CD4-positive, alpha-beta T cell treated with Interleukin-10 for 1 hour (primary cell): ENCODE measurements at regions not wholly inside any gene's neighbourhood (a gene's known extent, or its start where the extent isn't known, plus 50 kb on each side); places are given as distances from the start of the nearest gene placed in this dataset.

Experiments
- DNase-seq: peaks from one replicate; pipeline ENCODE4 v3.0.0-alpha.2; 2020

DNA sequence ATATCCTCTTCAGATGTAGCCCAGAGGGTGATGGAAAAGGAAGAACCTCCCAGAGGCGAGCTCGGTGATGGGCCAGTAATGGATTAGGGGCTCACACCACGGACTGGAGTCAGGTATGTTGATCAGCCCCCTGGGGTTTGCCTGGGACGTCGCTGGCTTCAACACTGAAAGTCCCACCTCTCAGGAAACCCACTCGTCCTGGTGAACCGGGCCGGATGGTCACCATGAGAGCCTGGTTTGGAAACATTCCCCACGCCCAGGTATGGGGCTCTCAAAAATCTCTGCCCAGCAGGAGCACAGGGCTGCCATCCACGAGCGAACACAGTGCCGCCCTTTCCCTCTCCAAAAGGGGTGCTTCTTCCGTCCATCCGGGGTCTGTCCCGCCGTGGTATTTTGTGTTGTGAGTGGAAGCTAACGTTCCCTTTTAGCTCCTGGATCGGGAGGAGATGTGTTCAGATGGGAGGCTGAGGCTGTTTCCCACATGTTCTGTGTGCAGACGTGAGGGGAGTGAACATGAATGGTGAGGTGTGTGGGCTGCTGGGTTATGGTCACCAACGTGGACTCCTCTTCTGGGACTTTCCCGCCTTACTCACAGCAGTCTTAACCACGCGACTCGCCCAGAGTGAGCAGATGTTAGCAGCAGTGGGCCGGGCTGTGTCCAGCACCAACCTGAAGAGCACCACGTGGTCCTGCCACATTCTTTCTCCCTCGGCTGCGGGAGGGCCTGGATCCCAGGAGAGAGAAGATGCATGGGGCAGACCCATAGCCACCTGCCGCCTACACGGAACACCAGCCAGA, 139.2 kb downstream of the KIF26A start:
- no peak for DNase-seq

DNA sequence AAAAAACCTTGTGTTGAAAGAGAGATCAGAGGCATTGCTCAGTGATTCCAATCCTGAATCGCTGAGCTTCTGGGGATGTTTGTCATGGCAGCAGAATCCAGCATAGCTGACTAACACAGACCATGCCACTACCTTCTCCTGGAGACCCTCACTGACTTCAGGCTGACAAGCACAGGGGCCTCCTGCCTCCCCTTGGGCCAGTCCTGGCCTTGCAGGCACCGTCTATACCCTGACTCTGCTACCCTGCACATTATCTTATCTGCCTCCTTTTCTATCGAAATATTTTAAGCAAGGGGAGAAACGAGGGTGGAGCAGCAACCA, 139.8 kb downstream of the KIF26A start:
- DNase-seq: no peak

DNA sequence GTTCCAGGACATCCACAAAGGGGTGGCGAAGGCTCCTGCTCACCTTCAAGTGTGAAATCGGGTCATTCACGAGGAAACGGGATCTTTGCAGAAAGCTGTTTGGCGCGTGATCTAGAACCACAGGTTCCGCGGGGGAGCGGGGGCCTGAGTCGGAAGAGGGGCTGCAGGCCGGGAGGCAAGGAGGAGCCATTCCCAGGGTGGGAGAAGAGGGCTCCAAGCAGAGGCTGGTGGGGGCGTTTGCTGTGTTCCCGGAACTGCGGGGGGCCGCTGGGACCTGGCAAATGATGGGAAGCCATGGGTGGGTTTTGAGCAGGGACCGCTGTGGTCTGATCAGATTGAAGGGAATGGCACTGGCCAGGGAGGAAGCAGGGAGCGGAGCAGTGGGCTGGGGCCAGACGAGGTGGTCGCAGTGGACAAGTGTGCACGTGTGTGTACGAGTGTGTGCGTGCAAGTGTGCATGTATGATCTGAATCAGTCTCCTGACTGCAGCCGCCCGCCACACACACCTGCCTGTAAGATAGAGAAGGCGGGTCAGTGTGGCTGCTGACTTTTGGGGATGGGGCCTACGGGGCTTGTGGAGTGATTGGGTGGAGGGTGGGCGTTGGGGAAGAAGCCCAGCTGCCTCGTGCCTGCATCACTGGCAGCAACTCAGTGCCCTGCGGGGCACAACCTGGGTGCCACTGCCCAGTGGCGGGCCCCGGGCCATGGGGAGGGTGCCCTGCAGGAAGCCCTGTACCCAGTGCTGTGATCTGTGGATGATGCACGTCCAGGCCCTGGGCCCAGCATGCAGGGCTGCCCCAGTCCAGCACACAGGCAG, 141.9 kb downstream of the KIF26A start:
- DNase-seq: no peak

DNA sequence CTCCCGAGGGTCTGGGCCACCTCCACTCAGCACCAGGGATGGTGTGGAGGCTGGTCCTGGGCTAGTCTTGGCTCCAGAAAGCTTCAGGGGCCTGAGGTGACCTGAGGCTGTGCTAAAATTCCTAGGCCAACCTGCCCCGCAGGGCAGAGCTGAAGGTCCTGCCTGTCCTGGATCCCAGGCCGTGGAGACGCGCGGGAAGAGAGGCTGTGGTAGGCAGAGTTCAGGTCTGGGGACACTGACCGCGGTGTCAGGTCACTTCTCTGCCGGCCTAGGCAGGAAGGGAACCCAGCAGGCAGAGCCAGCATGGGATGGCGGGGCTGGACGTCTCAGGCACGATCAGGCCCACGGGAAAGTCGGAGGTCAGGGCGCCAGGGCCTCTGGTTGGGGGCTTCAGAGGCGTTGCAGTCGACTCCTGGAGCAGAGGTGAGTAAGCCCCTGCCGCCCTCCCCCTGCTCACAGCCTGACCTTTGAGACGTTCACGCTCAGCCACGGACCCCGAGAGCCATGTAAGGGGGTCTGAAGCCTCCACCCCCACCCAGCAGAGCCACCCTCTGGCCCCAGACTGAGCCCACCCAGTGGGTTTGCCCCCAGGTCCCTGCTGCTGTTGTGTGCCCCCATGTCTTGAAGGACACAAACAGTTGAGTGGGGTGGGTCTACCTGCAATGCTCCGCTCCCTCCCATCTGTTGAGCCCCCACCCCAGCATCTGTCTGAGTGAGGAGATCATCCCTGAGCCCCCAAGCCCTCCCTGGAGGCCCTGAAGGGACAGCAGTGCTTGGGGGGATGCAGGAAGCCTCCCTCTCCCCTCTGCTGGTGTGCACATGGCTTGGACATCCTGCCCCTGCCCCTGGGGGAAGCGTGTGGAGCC, 142.7 kb downstream of the KIF26A start:
- no peak for DNase-seq

DNA sequence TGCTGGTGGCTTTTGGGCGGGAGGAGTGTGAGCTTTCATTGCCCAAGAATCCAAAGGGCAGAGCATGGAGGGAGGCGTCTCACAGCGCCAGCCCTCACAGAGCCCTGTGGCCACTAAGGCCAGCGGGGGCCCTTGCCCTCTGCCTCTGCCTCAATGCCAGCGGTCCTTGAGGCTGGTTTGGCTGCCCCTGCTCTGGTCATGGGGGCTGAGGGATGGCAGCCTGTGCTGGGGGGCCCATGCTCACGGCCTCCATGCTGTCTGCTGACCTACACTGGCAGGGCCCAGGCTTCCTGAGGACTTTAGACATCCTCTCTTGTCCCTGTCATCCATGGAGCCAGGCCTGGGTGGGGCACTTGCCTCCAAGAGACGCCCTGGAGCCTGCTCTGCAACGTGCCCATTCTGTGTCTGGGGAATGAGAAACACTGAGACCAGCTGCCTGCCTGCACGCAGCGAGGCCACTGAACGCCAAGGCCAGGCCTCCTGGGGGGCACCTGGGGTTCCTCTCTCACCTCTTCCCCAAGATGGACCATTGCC, 143.4 kb downstream of the KIF26A start:
- no peak for DNase-seq

DNA sequence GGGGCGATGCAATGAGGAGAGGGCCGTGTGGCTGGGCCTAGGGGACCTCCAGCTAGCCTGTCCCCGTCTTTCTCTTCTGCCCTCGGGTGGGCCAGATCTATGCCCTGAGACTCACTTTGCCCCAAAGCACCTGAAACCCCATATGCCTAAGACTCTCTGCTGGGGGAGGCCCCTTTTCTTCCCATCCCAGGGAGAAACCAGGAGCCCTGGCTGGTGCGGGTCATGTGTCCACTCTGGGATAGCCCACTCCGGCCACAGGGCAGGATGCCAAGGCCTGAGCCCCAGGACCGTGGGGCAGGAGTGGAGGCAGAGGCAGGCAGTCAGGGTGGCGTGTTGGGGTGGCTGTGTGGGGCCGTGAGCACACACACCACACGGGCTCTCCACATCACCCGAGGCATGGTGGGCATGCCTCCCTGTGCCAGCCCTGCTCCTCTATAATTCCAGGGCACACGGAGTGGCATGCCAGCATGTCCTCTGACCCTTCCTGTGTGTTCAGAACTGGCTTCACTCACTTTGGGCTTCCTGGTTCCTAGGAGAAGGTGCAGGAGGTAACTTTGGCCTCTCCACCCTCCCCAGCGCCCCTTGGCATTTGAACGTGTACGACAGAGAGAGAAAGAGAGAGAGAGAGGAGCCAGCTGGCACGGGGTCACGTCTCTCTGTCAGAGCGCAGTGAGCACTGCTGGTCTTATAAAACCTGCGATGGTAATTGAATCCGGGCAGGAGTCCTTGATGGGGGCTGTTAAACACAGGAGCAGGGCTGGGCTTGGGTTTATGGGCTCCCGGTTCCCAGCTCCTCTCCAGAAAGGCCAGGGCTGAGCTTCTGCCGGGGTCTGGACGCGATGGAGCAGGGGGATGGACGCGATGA, 144.2 kb downstream of the KIF26A start:
- DNase-seq: no peak

DNA sequence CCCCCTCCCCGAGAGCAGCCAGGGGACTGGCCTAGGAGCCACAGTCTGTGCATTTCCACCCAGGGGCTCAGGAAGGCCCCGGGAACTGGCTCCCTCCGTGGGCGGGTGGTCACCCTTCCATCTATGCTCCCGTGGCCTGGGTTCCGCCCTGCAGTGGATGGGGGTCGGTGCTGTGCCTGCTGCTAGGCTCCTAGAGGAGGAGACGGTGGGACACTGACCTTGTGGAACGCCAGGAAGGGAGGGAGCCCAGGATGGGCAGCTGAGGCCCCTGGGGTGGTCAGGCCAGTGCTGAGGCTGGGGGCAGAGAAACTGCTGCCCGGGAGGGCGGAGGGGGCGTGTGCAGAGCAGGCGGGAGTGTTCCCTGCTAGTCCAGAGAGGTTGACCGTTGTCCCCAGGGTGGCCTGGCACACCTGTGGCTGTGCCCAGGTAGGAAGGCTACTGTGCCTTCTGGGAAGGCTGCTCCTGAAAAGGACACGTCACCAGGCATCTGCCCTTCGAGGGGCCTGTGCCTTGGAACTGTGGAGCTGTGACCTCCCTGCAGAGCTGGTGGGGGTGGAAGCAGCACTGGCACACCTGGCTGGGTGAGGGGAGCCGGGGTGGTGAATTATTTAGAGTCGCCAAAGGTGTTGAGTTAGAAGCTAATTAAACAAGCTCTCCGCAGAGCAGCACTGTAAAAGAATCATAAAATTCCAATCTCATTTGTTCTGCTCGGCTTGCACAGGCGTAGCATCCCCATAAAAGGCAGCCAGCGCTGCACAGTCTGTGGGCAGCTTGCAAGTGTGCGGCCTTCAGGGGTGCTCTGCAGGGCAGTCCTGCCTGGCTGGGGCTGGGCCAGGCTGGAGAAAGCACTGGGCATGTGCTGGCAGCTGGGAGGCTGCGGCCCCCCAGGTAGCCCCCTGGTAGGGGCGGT, 145.1 kb downstream of the KIF26A start:
- DNase-seq: no peak

DNA sequence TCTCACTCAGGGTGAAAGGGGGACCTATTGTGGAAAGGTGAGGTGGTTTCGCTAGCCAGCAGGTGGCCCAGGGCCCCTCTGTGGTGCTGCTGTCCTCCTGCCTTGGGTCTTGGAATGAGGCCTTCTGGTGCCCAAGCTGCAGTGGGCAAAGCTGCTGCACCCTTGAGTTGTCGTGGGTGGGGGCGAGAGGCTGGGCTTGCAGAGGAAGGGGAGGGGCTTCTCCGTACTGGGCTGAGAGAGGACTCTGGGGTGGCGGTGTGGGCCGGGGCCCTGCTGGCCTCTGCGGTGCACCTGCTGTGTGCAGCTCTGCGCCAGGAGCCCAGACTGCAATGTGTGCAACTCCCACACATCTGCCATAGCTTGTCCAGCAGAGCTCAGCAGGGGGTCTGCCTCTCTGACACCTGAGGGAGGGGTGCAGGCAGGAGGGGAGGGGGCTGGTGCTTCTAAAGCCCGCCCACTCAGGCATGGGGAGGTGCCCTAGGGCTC, 145.8 kb downstream of the KIF26A start:
- DNase-seq: no peak

DNA sequence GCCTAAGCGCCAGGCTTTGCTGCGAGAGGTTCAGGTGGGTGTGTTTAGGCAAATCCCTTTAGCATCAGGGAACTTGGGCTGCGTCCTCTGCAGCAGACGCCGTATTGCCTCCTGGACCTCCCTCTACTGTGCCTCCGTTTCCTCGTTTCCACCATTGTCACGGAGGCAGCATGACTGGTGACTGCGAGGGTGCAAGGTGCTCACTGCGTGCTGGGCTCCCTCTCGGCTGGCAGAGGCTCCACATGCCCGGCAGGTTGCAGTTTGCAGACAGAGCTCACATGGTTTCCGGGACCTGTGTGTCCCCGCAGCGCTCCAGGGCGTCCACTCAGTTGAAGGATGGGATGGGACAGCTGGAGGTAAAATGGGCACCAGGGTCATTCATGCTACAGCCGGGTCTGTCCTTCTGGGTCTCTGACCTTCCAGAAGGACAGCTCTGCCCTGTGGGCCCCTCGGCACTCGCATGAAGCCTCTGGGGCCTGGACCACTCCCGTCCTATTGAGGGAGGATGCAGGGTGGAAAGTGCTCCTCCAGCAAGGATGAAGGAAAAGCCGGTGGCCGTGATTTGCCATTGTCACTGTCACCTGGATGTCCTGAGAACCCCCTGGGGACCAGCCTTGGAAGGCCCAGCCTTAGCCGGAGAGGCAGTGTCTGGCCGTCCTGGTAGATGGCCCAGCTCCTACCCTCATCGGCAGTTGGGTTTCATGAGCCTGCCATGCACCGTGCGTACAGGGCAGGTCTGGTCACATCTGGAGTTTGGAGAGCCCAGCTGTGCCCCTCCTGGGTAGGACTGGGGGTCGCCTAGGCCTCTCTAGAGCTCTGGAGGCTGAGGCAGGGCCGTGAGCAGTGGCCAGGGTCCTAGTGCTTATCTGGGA, 146.5 kb downstream of the KIF26A start:
- DNase-seq: no peak

DNA sequence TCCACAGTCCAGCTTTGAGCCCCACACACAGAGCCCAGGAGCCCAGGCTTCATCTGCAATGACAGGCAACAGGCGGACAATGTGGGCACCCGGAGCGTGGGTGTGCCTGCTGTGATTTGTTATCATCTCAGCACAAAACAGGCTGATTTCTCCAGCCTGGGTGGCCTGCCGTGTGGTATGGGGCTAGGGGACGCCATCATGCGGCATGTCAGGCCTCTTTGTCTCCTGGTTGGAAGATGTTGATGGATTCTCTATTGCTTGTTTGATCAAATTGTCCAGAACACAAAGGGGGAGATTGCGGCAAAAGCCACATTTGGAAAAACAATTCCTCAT, 147.1 kb downstream of the KIF26A start:
- DNase-seq: no peak

DNA sequence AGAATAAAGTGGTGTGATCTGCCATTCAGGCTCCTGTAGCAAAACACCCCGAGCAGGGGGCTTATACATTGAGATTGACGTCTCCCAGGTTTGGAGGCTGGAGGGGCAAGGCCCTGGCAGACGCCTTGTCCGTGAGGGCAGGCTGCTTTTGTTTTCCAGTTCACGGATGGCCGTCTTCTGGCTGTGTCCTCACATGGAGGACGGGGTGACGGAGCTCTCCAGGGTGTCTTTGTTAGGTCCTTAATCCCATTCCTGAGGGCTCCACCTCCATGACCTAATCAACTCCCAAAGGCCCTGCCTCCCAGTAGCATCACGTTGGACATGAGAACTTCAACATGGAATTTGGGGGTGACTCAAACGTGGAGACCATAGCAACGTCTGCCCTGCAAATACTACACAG, 147.7 kb downstream of the KIF26A start:
- no peak for DNase-seq

DNA sequence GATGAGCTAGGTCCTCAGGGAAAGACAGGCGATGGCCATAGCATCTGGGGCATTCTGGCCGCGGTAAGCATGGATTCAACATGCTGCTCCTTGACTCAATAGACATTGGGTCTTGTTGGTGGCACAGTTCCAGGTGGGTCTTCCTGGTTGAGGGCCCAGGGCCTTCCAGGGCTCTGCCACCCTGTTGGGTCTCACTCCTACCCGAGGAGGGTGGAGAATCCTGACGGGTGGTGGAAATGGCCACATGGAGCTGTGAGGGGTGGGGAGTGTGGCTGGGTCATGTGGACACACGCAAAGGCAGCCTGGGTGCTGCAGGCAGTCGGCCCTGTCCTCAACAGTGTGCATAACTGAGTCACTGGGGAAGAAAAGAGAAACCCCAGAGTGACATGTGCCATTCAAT, 148.1 kb downstream of the KIF26A start:
- no peak for DNase-seq

DNA sequence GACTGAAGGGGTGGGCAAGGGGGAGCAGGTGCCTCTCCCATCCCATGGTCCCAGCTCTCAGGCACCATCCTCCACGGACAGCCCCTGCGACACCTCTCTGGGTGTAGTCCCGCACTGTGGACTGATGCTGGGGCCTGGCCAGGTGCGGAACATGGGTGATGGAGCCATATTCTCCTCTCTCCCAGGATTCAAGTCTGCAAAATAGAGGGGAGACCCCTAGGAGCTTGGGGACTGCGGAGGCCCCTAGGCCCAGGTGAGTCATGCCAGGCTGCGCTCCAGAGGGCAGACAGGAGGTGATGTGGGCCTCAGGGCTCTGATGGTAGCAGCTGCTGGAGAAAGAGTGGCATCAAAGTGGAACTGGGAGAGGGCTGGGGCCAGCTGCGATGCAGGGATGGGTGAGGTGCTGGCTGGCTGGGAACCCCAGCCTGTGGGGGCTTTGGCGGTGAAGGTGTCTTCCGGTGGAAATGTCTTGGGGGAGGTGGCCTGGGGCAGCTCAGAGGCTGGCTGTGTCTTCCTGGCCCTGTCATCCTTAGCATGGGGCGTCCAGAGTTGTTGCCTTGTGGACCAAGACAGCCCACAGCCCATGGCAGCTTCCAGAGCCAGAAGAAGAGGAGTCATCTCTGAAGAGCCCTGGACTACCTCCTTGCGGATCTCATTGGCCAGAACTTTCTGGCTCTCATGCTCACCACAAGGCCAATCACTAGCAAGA, 149.1 kb downstream of the KIF26A start:
- DNase-seq: no peak

DNA sequence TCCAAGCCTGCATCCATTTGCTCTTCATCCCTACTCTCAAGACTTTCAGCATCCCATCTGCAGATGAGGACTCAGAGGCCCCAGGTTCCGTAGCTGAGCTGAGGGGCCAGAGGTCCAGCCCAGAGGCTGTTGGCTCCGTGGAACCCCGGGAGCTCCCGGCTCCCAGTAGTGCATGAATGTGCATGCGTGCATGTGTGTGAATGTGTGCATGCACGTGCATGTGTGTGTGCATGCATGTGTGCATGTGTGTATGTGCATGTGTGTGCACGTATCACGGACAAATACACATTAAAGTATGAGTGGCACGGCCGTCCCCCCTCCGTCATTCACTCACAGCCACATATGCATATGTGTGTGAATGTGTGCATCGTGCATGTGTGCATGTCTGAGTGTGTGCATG, 149.9 kb downstream of the KIF26A start:
- DNase-seq: no peak

DNA sequence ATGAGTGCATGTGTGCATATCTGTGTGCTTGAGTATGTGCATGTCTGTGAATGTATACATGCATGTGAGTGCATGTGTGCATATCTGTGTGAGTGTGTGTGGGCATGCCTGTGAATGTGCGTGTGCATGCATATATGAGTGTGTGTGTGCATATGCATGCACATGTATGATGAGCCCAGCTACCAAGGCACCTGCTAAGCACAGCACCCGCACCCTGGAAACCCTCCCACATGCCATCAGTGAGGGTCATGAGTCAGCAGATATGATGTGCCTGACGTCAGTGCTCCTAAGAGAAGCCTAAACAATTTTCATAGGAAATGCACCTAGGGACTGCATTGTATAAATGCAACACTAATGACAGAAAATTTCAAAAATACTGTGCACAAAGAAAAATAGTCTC, 151.1 kb downstream of the KIF26A start:
- DNase-seq: no peak

DNA sequence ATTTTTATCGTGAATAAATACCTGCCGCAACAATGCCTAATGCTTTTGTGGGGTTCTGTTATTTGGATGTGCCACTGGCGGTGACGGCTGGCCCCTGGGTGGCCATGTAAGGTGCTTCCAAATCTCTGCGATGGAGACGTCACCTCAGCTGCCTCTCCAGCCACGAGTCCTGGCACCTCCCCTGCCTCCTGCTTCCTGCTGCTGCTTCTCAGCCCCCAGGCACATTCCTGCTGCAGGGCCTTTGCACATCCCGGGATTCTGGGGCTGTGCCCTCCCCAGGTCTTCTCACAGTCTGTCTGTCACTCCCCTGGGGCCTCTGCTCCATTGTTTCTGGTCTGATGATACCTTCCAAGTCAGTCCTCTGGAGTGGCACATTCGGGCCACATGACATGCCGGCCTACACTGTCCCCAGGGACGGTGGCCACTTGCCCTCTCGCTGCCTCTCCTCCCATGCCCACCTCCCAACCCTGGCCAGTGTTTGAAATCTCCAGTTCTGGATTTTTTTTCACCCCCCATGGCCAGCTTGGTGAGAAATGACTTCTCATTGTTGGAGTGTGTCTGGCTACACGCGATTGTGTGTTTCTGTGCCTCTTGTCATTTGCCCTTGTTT, 151.8 kb downstream of the KIF26A start:
- DNase-seq: no peak

DNA sequence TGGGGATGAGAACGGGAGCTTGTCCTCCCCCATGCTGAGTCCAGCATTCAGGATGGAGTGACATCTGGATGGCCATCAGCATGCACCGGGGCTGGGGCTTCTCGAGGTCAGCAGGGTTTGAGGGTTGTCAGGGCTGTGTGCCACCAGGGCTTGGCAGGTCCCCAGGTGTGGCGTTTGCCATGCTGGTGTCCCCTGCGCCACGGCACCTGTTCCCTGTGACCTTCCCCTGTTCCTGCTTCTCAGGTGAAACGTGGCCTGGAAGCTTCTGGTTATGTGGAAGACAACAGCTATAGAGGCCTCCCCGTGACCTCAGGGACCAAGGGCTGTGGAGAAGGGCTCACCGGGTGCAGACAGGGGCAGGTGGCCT, 152.4 kb downstream of the KIF26A start:
- no peak for DNase-seq

DNA sequence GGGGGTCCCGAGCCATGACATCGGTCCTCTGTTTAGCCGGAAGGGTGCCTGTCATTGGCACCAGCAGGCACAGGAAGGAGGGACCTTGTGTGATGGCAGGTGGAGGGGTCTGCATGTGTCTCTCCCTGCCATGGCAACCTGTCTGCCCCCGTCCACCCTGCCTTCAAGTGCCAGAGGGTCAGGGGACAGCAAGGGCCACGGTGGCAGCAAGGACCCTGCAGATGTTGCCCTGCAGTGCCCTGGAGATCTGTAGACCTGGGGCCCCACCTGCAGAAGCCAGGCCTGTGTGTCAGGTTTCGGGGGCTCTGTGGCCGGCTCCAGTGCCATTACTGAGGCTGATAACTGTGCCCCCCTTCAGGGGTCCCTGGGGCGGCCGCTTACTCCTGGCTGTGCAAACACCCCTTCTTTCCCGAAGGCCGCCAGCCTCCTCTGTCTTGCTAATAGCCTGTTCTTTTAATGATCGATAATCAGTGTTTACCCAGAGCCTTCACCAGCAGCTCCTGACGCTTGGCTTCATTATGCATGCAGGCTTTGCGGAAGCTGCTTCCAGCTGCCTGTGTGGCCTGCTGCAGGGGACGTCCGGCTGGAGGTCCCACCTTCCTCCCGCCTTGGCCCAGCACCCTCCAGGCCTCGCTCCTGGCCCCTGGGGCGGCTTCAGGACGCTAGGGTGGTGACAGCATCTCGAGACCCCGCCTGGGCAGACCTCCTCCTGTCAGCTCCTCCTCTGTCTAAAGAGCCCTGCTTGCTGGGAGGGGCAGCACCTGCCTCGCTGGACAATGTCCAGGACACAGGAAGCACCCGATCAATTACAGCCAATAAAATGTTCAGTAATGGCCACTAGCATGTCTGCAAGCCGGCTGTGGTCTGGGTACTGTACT, 153.0 kb downstream of the KIF26A start:
- no peak for DNase-seq
